GM12878 (cell line): ENCODE measurements at regions not wholly inside any gene's neighbourhood (a gene's known extent, or its start where the extent isn't known, plus 50 kb on each side); places are given as distances from the start of the nearest gene placed in this dataset.
"Not testable (repeated sequence)": the region's sequence is repeated elsewhere in the genome, so short reads cannot be mapped to it uniquely, and the experiment has no call there.

ENCODE experiments used
- ATAC-seq: fragments of 200-7000 bp; cut with Tn5 transposase; 3 replicates; pipeline ENCODE4 v1.9.1; 2020; ENCODE audit warnings: mild to moderate bottlenecking, moderate library complexity
- BruUV-seq: library from RNA; stranded (reverse); fragments of 400-500 nt; replicated peaks from 2 replicates; lab custom pipeline; 2021; lab: Mats Ljungman, UMichigan
- CTCF ChIA-PET: fragments of 300-600 bp; sonication (Branson Sonifier 250); formaldehyde crosslinking; extraction: SDS; loops from one replicate; lab custom pipeline; 2021; ENCODE audit warnings: inconsistent platforms; lab: Yijun Ruan, JAX
- POLR2A ChIA-PET: fragments of 350-600 bp; formaldehyde crosslinking; extraction: SDS; loops from one replicate; lab custom pipeline; 2021; ENCODE audit warnings: inconsistent platforms; lab: Charles Lee
- RAD21 ChIA-PET: fragments of 300-600 bp; sonication (Branson Sonifier 250); formaldehyde crosslinking; loops from one replicate; lab custom pipeline; 2023; ENCODE audit warnings: antibody characterized with exemption; ENCODE audit not compliant: unreplicated experiment; lab: Charles Lee
- SMC1A ChIA-PET: fragments of 300-600 bp; sonication (Branson Sonifier 250); formaldehyde crosslinking; loops from one replicate; lab custom pipeline; 2023; ENCODE audit not compliant: unreplicated experiment, uncharacterized antibody; lab: Charles Lee
- DNase-seq: peaks from one replicate; pipeline ENCODE4 v3.0.0-alpha.2; 2011; ENCODE audit warnings: low read depth, low spot score
- FAIRE-seq: peaks from 3 replicates; lab custom pipeline; 2011; peaks lifted over from hg19 to GRCh38; lab: Jason Lieb, UNC
- H2AFZ ChIP-seq: 2 replicates; pipeline ENCODE4 v1.6.0; 2011; ENCODE audit warnings: low read depth, low read length, control low read depth; ENCODE audit not compliant: control insufficient read depth
- H3K27ac ChIP-seq: 2 replicates; pipeline ENCODE4 v1.5.1; 2011; ENCODE audit warnings: control low read depth; ENCODE audit not compliant: control insufficient read depth, insufficient read depth
- H3K27me3 ChIP-seq, 2 experiments: replicated peaks in 1 of 2; 2 replicates each; pipeline versions ENCODE4 v1.6.0 to v1.6.1; 2011; ENCODE audit warnings: low read length in 1 of 2; ENCODE audit not compliant: control insufficient read depth in 2 of 2, insufficient read depth in 2 of 2
- H3K36me3 ChIP-seq, 2 experiments: 2 replicates each; pipeline ENCODE4 v1.5.1; 2011; ENCODE audit warnings: low read length in 1 of 2; ENCODE audit not compliant: control insufficient read depth in 2 of 2, insufficient read depth in 2 of 2
- H3K4me1 ChIP-seq: 2 replicates; pipeline ENCODE4 v1.6.1; 2011; ENCODE audit warnings: mild to moderate bottlenecking, low read length, moderate library complexity, mixed read lengths; ENCODE audit not compliant: control insufficient read depth, insufficient read depth
- H3K4me2 ChIP-seq: 2 replicates; pipeline ENCODE4 v1.6.0; 2011; ENCODE audit warnings: control low read depth; ENCODE audit not compliant: control insufficient read depth, insufficient read depth
- H3K4me3 ChIP-seq: fragments of 200-600 bp; sonication (generic); 2 replicates; pipeline ENCODE4 v1.5.1; 2016
- H3K79me2 ChIP-seq: 2 replicates; pipeline ENCODE4 v1.6.0; 2011; ENCODE audit warnings: low read length; ENCODE audit not compliant: control insufficient read depth, insufficient read depth
- H3K9ac ChIP-seq: 2 replicates; pipeline ENCODE4 v1.8.0; 2011; ENCODE audit warnings: low read length, control low read depth, mixed read lengths; ENCODE audit not compliant: control insufficient read depth, insufficient read depth
- H3K9me3 ChIP-seq: replicated peaks from 3 replicates; pipeline ENCODE4 v1.5.1; 2011; ENCODE audit warnings: mild to moderate bottlenecking, low read length; ENCODE audit not compliant: control insufficient read depth, insufficient read depth
- H4K20me1 ChIP-seq: 2 replicates; pipeline ENCODE4 v1.6.0; 2011; ENCODE audit not compliant: control insufficient read depth, insufficient read depth
- CBX5 ChIP-seq: sonication (generic); IDR thresholded peaks from 2 replicates; pipeline ENCODE4 v1.6.1; 2016; ENCODE audit warnings: low read depth, moderate library complexity, mild to moderate bottlenecking, inconsistent platforms
- EED ChIP-seq: sonication (generic); IDR thresholded peaks from 2 replicates; pipeline ENCODE4 v1.6.1; 2016; ENCODE audit warnings: antibody characterized with exemption, low read depth
- HDAC6 ChIP-seq: fragments of 200-600 bp; sonication (generic); IDR thresholded peaks from one replicate; pipeline ENCODE4 v1.8.0; 2017; ENCODE audit warnings: antibody characterized with exemption; ENCODE audit not compliant: unreplicated experiment
- KAT2A ChIP-seq: conservative IDR thresholded peaks from 2 replicates; pipeline ENCODE4 v1.6.1; 2011; ENCODE audit warnings: low read depth, low read length; ENCODE audit not compliant: control insufficient read depth
- KLF5 ChIP-seq: fragments of 450-650 bp; IDR thresholded peaks from 2 replicates; pipeline ENCODE4 v1.6.1; 2014; ENCODE audit warnings: mild to moderate bottlenecking; ENCODE audit not compliant: partially characterized antibody
- LARP7 ChIP-seq: fragments of 450-650 bp; IDR thresholded peaks from 2 replicates; pipeline ENCODE4 v1.6.1; 2017; ENCODE audit warnings: mild to moderate bottlenecking
- NFXL1 ChIP-seq: fragments of 450-650 bp; IDR thresholded peaks from 2 replicates; pipeline ENCODE4 v1.6.1; 2017; ENCODE audit warnings: antibody characterized with exemption, mild to moderate bottlenecking, borderline replicate concordance
- PAX5 ChIP-seq: IDR thresholded peaks from 2 replicates; pipeline ENCODE4 v1.6.1; 2011; ENCODE audit warnings: low read depth, low read length, borderline replicate concordance
- RAD21 ChIP-seq: IDR thresholded peaks from 2 replicates; pipeline ENCODE4 v1.6.1; 2011; ENCODE audit warnings: mild to moderate bottlenecking, low read depth, low read length, moderate library complexity; ENCODE audit not compliant: insufficient read depth
- RBBP5 ChIP-seq: fragments of 200-600 bp; sonication (generic); conservative IDR thresholded peaks from 2 replicates; pipeline ENCODE4 v1.6.1; 2016
- SIX5 ChIP-seq: IDR thresholded peaks from 2 replicates; pipeline ENCODE4 v1.6.1; 2011; ENCODE audit warnings: mild to moderate bottlenecking, low read depth, low read length, moderate library complexity; ENCODE audit not compliant: severe bottlenecking
- ZZZ3 ChIP-seq: IDR thresholded peaks from 2 replicates; pipeline ENCODE4 v1.6.1; 2011; ENCODE audit warnings: low read depth; ENCODE audit not compliant: control insufficient read depth, insufficient read length
- WGBS: methylation state at CpG from one replicate; pipeline ENCODE4 v1.1.6; 2016; ENCODE audit warnings: low lambda C conversion rate; ENCODE audit not compliant: insufficient replicate concordance, insufficient coverage; ENCODE audit errors: missing lambda C conversion rate; 5-methylcytosine and 5-hydroxymethylcytosine counted together
- in situ Hi-C: fragments of 300-500 bp; cut with MboI; formaldehyde crosslinking; loops from 9 replicates; pipeline ENCODE4 v1.14.3; 2018; ENCODE audit warnings: mixed read lengths
- intact Hi-C: fragments of 100-400 bp; cut with micrococcal nuclease; formaldehyde crosslinking; loops from one replicate; pipeline ENCODE4 v1.14.2; 2022; ENCODE audit not compliant: unreplicated experiment
- TF ChIP-seq, protein P1 (sequence below): fragments of 450-650 bp; IDR thresholded peaks from 2 replicates; pipeline ENCODE4 v1.6.1; 2016; ENCODE audit warnings: mild to moderate bottlenecking
- TF ChIP-seq, protein P2 (sequence below): fragments of 450-650 bp; conservative IDR thresholded peaks from 2 replicates; pipeline ENCODE4 v1.6.1; 2017; ENCODE audit warnings: mild to moderate bottlenecking, moderate library complexity

- SMC1A ChIA-PET, result no interaction called here
- in situ Hi-C loops, result no loop called here
These were observed 53.0 kb upstream of the METRNL start for GRCh38 chr17:83026311-83026811.

GRCh38 chr17:83026921-83027320 lies 52.5 kb upstream of the METRNL start:
- RAD21 ChIA-PET, H3K4me1 ChIP-seq, H3K4me2 ChIP-seq, H3K27ac ChIP-seq, POLR2A ChIA-PET, intact Hi-C loops, DNase-seq, H3K27me3 ChIP-seq, H4K20me1 ChIP-seq, H2AFZ ChIP-seq, BruUV-seq, H3K79me2 ChIP-seq, H3K4me3 ChIP-seq, SMC1A ChIA-PET, H3K36me3 ChIP-seq, H3K9ac ChIP-seq, FAIRE-seq, ATAC-seq, CTCF ChIA-PET, in situ Hi-C loops, H3K9me3 ChIP-seq: not testable (repeated sequence)
- WGBS, result 54% methylated on average over 10 of the region's 11 CpGs

More at GRCh38 chr17:83026311-83026811, 53.0 kb upstream of the METRNL start:
- Histone ChIP-seq H3K9ac (no peak overlapping the region), H3K9me3 (no peaks in the 10 kb centered on the region), H3K4me2 (no peak overlapping the region), H4K20me1 (no peaks in the 10 kb centered on the region), H3K79me2 (no peaks in the 10 kb centered on the region), H3K27ac (no peak overlapping the region), H3K4me1 (no peaks in the 10 kb centered on the region), H3K27me3 (no peaks in the 10 kb centered on the region), H2AFZ (no peak overlapping the region), H3K4me3 (no peak overlapping the region), H3K36me3 (no peaks in the 10 kb centered on the region)
- 53% methylated on average over 10 of the region's 14 CpGs for WGBS
- FAIRE-seq, result no peak
- no peak for DNase-seq
- CTCF ChIA-PET, result no interaction called here
- no peak for ATAC-seq
- no TSS peak for BruUV-seq
- intact Hi-C loops, result no loop called here
- RAD21 ChIA-PET, result no interaction called here
- TF ChIP-seq KLF5 (no peak), HDAC6 (no peak), CBX5 (no peak), NFXL1 (no peak), SIX5 (no peak), RBBP5 (no peak), PAX5 (no peak), RAD21 (no peak), EED (no peak), KAT2A (no peak), LARP7 (no peak), ZZZ3 (no peak)
- TF ChIP-seq, protein P1, sequence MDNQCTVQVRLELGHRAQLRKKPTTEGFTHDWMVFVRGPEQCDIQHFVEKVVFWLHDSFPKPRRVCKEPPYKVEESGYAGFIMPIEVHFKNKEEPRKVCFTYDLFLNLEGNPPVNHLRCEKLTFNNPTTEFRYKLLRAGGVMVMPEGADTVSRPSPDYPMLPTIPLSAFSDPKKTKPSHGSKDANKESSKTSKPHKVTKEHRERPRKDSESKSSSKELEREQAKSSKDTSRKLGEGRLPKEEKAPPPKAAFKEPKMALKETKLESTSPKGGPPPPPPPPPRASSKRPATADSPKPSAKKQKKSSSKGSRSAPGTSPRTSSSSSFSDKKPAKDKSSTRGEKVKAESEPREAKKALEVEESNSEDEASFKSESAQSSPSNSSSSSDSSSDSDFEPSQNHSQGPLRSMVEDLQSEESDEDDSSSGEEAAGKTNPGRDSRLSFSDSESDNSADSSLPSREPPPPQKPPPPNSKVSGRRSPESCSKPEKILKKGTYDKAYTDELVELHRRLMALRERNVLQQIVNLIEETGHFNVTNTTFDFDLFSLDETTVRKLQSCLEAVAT, result no peak
- TF ChIP-seq, protein P2, sequence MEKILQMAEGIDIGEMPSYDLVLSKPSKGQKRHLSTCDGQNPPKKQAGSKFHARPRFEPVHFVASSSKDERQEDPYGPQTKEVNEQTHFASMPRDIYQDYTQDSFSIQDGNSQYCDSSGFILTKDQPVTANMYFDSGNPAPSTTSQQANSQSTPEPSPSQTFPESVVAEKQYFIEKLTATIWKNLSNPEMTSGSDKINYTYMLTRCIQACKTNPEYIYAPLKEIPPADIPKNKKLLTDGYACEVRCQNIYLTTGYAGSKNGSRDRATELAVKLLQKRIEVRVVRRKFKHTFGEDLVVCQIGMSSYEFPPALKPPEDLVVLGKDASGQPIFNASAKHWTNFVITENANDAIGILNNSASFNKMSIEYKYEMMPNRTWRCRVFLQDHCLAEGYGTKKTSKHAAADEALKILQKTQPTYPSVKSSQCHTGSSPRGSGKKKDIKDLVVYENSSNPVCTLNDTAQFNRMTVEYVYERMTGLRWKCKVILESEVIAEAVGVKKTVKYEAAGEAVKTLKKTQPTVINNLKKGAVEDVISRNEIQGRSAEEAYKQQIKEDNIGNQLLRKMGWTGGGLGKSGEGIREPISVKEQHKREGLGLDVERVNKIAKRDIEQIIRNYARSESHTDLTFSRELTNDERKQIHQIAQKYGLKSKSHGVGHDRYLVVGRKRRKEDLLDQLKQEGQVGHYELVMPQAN, result no peak
- POLR2A ChIA-PET, result no interaction called here
